Endothelial cell of umbilical vein (primary cell): ENCODE measurements at regions not wholly inside any gene's neighbourhood (a gene's known extent, or its start where the extent isn't known, plus 50 kb on each side); places are given as distances from the start of the nearest gene placed in this dataset.

ENCODE experiments used
- BruUV-seq: library from RNA; stranded (reverse); fragments of 400-500 nt; replicated peaks from 2 replicates; lab custom pipeline; 2021; lab: Mats Ljungman, UMichigan
- CTCF ChIA-PET: fragments of 300-600, 350-600 bp; sonication (Branson Sonifier 250); formaldehyde crosslinking; loops from one replicate; lab custom pipeline; 2021; ENCODE audit warnings: antibody characterized with exemption, inconsistent platforms; lab: Charles Lee
- POLR2A ChIA-PET: fragments of 300-600, 350-600 bp; sonication (Branson Sonifier 250); formaldehyde crosslinking; loops from one replicate; lab custom pipeline; 2021; ENCODE audit warnings: antibody characterized with exemption, inconsistent platforms; lab: Charles Lee
- DNase-seq: peaks from one replicate; pipeline ENCODE4 v3.0.0-alpha.2; 2011; ENCODE audit warnings: low read depth, low spot score
- FAIRE-seq: peaks from 2 replicates; lab custom pipeline; 2011; peaks lifted over from hg19 to GRCh38; lab: Jason Lieb, UNC
- H2AFZ ChIP-seq: 2 replicates; pipeline ENCODE4 v1.6.0; 2012; ENCODE audit warnings: low read depth, low read length, control low read depth, inconsistent platforms
- H3K27ac ChIP-seq: 2 replicates; pipeline ENCODE4 v1.5.1; 2011; ENCODE audit warnings: low read depth, mild to moderate bottlenecking, control low read depth, low read length, moderate library complexity; ENCODE audit not compliant: insufficient read depth
- H3K27me3 ChIP-seq, 2 experiments: 2 replicates each; pipeline versions ENCODE4 v1.6.0 to v1.6.1; 2011; ENCODE audit warnings: low read length in 2 of 2, mixed read lengths in 1 of 2; ENCODE audit not compliant: control insufficient read depth in 2 of 2, insufficient read depth in 2 of 2
- H3K36me3 ChIP-seq, 2 experiments: 2 replicates in 1 of 2; 3 replicates in 1 of 2; pipeline ENCODE4 v1.5.1; 2011; ENCODE audit warnings: low read length in 2 of 2, mild to moderate bottlenecking in 1 of 2, moderate library complexity in 1 of 2; ENCODE audit not compliant: control insufficient read depth in 2 of 2, insufficient read depth in 2 of 2; ENCODE audit errors: extremely low read depth in 1 of 2
- H3K4me1 ChIP-seq: 3 replicates; pipeline ENCODE4 v1.5.1; 2011; ENCODE audit warnings: mild to moderate bottlenecking, low read length; ENCODE audit not compliant: control insufficient read depth, insufficient read depth; ENCODE audit errors: extremely low read depth
- H3K4me2 ChIP-seq: 2 replicates; pipeline ENCODE4 v1.6.1; 2011; ENCODE audit warnings: low read length, control low read depth, mixed read lengths; ENCODE audit not compliant: insufficient read depth
- H3K4me3 ChIP-seq, 3 experiments: fragments of 200-600 bp in 1 of 3; sonication (generic), shearing (Covaris generic) in 1 of 3; replicated peaks in 1 of 3; 2 replicates each; pipeline ENCODE4 v1.5.1; 2011 to 2016; ENCODE audit warnings: control low read depth in 3 of 3, low read length in 3 of 3, mild to moderate bottlenecking in 2 of 3, inconsistent platforms in 1 of 3, low read depth in 1 of 3, moderate library complexity in 1 of 3; ENCODE audit not compliant: insufficient read depth in 1 of 3
- H3K79me2 ChIP-seq: 2 replicates; pipeline ENCODE4 v1.6.0; 2012; ENCODE audit warnings: low read length, inconsistent platforms; ENCODE audit not compliant: control insufficient read depth, insufficient read depth
- H3K9ac ChIP-seq: replicated peaks from 2 replicates; pipeline ENCODE3; 2011; ENCODE audit warnings: low read length, control low read depth; ENCODE audit not compliant: insufficient read depth; ENCODE audit errors: extremely low read depth
- H3K9me1 ChIP-seq: replicated peaks from 3 replicates; pipeline ENCODE4 v1.6.0; 2011; ENCODE audit warnings: mild to moderate bottlenecking, low read length; ENCODE audit not compliant: control insufficient read depth, insufficient read depth; ENCODE audit errors: extremely low read depth
- H3K9me3 ChIP-seq: replicated peaks from 2 replicates; pipeline ENCODE4 v1.5.1; 2012; ENCODE audit warnings: low read length, inconsistent platforms; ENCODE audit not compliant: control insufficient read depth, insufficient read depth
- H4K20me1 ChIP-seq: replicated peaks from 2 replicates; pipeline ENCODE3; 2011; ENCODE audit warnings: mild to moderate bottlenecking, low read length; ENCODE audit not compliant: control insufficient read depth, insufficient read depth; ENCODE audit errors: extremely low read depth
- EZH2 ChIP-seq: IDR thresholded peaks from 2 replicates; pipeline ENCODE4 v1.6.1; 2012; ENCODE audit warnings: borderline replicate concordance, low read depth, mild to moderate bottlenecking, moderate library complexity, low read length, inconsistent platforms; ENCODE audit not compliant: severe bottlenecking
- FOS ChIP-seq: IDR thresholded peaks from 2 replicates; pipeline ENCODE4 v1.6.1; 2011; ENCODE audit warnings: mild to moderate bottlenecking, low read length, moderate library complexity, borderline replicate concordance; ENCODE audit not compliant: insufficient read depth
- GATA2 ChIP-seq: IDR thresholded peaks from 2 replicates; pipeline ENCODE4 v1.7.0; 2011; ENCODE audit warnings: low read depth, mild to moderate bottlenecking, moderate library complexity, mixed read lengths, low read length; ENCODE audit not compliant: insufficient read length, insufficient read depth
- JUN ChIP-seq: IDR thresholded peaks from 2 replicates; pipeline ENCODE4 v1.6.1; 2011; ENCODE audit warnings: borderline replicate concordance, low read depth; ENCODE audit not compliant: insufficient read length, insufficient read depth
- MAX ChIP-seq: IDR thresholded peaks from 2 replicates; pipeline ENCODE4 v1.6.1; 2011; ENCODE audit not compliant: insufficient read depth, insufficient read length
- MYC ChIP-seq: IDR thresholded peaks from one replicate; pipeline ENCODE4 v1.6.1; 2011; ENCODE audit warnings: mild to moderate bottlenecking, low read depth, low read length
- POLR2A ChIP-seq: IDR thresholded peaks from 2 replicates; pipeline ENCODE4 v1.6.1; 2012; ENCODE audit warnings: low read depth, mild to moderate bottlenecking, control low read depth, low read length
- POLR2AphosphoS5 ChIP-seq: IDR thresholded peaks from 2 replicates; pipeline ENCODE4 v1.6.1; 2012; ENCODE audit warnings: low read depth, mild to moderate bottlenecking, control low read depth, low read length, moderate library complexity; ENCODE audit not compliant: insufficient read depth
- dilution Hi-C: fragments of 300-500 bp; cut with MboI; formaldehyde crosslinking; loops from one replicate; pipeline ENCODE4 v1.15.0; 2019; ENCODE audit warnings: low sequenced_read_pairs; ENCODE audit not compliant: extremely low pct_ligation_motif_present
- intact Hi-C: fragments of 100-400 bp; cut with micrococcal nuclease; formaldehyde crosslinking; loops from one replicate; pipeline ENCODE4 v1.10.0; 2022
- TF ChIP-seq, protein P1 (sequence below), 2 donors: IDR thresholded peaks; 1 replicate in 1 of 2; 2 replicates in 1 of 2; pipeline ENCODE4 v1.5.1; 2011; ENCODE audit warnings: low read length in 2 of 2, mild to moderate bottlenecking in 2 of 2, moderate library complexity in 2 of 2, control low read depth in 1 of 2, inconsistent platforms in 1 of 2, low read depth in 1 of 2; ENCODE audit not compliant: insufficient read depth in 1 of 2; ENCODE audit errors: extremely low read depth in 1 of 2

GRCh38 chr14:104486222-104486923, 93.2 kb upstream of the C14orf180 start:
- POLR2A ChIA-PET = interaction anchor here (0.6 kb wide), 1 partner anchor 31 kb away, joined by 3 read pairs; no protein-coding TSS in a partner anchor

More at GRCh38 chr14:104486222-104486923, 93.2 kb upstream of the C14orf180 start:
- dilution Hi-C loops = no loop called here
- CTCF ChIA-PET = no interaction called here
- Histone ChIP-seq H3K27ac (no peak overlapping the region), H2AFZ (no peak overlapping the region), H3K9ac (no peak overlapping the region), H3K9me3 (no peaks in the 10 kb centered on the region), H3K27me3 (peaks cover 1 to 3% of the 10 kb centered on the region in 2 experiments), H3K79me2 (no peaks in the 10 kb centered on the region), H3K36me3 (no peaks in the 10 kb centered on the region), H3K4me1 (no peaks in the 10 kb centered on the region), H3K4me2 (no peak overlapping the region), H4K20me1 (no peaks in the 10 kb centered on the region), H3K4me3 (no peak overlapping the region), H3K9me1 (no peaks in the 10 kb centered on the region)
- no peak for FAIRE-seq
- DNase-seq = no peak
- intact Hi-C loops = no loop called here
- BruUV-seq = no TSS peak
- TF ChIP-seq EZH2 (no peak), MYC (no peak), FOS (no peak), GATA2 (no peak), POLR2AphosphoS5 (no peak), POLR2A (no peak), JUN (no peak), MAX (no peak)
- TF ChIP-seq, protein P1, sequence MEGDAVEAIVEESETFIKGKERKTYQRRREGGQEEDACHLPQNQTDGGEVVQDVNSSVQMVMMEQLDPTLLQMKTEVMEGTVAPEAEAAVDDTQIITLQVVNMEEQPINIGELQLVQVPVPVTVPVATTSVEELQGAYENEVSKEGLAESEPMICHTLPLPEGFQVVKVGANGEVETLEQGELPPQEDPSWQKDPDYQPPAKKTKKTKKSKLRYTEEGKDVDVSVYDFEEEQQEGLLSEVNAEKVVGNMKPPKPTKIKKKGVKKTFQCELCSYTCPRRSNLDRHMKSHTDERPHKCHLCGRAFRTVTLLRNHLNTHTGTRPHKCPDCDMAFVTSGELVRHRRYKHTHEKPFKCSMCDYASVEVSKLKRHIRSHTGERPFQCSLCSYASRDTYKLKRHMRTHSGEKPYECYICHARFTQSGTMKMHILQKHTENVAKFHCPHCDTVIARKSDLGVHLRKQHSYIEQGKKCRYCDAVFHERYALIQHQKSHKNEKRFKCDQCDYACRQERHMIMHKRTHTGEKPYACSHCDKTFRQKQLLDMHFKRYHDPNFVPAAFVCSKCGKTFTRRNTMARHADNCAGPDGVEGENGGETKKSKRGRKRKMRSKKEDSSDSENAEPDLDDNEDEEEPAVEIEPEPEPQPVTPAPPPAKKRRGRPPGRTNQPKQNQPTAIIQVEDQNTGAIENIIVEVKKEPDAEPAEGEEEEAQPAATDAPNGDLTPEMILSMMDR (IDR thresholded peaks at IDR 0.05; ENCODE audit: extremely low read depth in 1 of 2, insufficient read depth in 1 of 2, low read depth in 1 of 2, low read length in 2 of 2) = no peak
